ENCODE measurements at regions not wholly inside any gene's neighbourhood (a gene's known extent, or its start where the extent isn't known, plus 50 kb on each side); places are given as distances from the start of the nearest gene placed in this dataset.

GRCh38 chr16:80105160-80105559 lies 435.6 kb upstream of the DYNLRB2 start:
- no peak for TF ChIP-seq USF2 (CRISPR knock-in tag; IDR thresholded peaks at IDR 0.05)
- no peak for TF ChIP-seq CTCF (IDR thresholded peaks at IDR 0.05)
- TF ChIP-seq JUN (CRISPR knock-in tag; IDR thresholded peaks at IDR 0.05), result no peak
- TF ChIP-seq E2F1 (CRISPR knock-in tag; IDR thresholded peaks at IDR 0.05), result no peak
- TF ChIP-seq ZNF396 (CRISPR knock-in tag; IDR thresholded peaks at IDR 0.05; ENCODE audit: borderline replicate concordance), result no peak
- no peak for TF ChIP-seq AFF4 (CRISPR knock-in tag; IDR thresholded peaks at IDR 0.05; ENCODE audit: borderline replicate concordance)

All from WTC11 (cell line).